NCI-H748 treated with DMSO at 0.1 percent for 48 hours (cell line): ENCODE measurements at regions not wholly inside any gene's neighbourhood (a gene's known extent, or its start where the extent isn't known, plus 50 kb on each side); places are given as distances from the start of the nearest gene placed in this dataset.
"Not testable (repeated sequence)": the region's sequence is repeated elsewhere in the genome, so short reads cannot be mapped to it uniquely, and the experiment has no call there.

ENCODE experiments used
- DNase-seq: peaks from one replicate; lab custom pipeline; 2025; lab: John Stamatoyannopoulos, UW

GRCh38 chr12:124706363-124706762 is 139.0 kb upstream of the NCOR2 start:
- DNase-seq = no peak

DNA sequence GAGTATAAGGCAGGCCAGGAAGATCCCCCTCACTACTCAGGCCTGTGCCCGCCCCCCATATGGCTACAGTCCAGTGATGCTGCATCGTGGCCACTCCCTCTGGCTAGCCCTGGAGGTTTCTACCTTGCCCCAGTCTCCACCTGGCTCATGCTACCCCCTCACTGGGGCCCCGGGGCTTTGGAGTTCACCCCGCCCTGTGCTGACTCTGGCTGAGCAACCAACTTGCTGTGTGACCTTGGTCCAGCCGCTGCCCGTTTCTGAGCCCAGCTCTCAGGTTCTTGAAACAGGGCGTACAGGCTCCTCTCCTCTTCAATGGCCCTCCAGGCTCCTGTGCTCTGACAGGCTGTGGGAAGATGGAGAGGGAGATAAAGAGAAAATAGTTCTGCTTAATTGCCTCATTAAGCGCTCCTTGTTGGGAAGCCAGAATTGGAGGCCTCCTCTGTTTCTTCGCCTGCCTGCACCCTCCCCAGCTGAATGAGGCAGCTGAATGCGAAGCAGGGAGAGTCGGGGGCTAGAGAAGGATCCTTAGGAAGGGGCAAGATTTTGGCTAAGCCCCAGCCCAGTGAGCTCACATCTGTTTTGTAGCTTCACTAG is 138.2 kb upstream of the NCOR2 start:
- no peak for DNase-seq

DNA sequence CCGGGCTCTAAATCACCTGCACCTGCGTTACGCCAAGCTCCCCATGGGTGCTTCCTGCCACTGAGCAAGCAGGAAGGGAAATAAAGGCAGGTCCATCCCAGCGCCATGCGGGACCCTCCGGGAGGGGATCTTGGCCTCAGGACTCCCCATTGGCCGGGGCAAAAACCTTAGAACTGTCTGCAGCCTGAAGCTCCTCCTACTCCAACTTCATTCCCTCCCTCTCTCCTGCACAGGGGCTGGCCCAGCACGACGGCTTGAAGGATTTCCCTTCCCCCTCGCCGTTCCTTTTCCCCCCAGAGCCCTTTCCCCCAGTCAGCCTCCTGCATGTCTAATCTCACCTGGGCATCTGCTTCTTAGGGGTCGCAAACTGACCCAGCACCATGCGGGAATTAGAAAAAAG is 137.2 kb upstream of the NCOR2 start:
- DNase-seq = no peak

GRCh38 chr12:124703856-124704255 is 136.4 kb upstream of the NCOR2 start:
- DNase-seq = no peak

- DNase-seq = no peak
These were observed 135.3 kb upstream of the NCOR2 start for GRCh38 chr12:124702736-124703135.

DNA sequence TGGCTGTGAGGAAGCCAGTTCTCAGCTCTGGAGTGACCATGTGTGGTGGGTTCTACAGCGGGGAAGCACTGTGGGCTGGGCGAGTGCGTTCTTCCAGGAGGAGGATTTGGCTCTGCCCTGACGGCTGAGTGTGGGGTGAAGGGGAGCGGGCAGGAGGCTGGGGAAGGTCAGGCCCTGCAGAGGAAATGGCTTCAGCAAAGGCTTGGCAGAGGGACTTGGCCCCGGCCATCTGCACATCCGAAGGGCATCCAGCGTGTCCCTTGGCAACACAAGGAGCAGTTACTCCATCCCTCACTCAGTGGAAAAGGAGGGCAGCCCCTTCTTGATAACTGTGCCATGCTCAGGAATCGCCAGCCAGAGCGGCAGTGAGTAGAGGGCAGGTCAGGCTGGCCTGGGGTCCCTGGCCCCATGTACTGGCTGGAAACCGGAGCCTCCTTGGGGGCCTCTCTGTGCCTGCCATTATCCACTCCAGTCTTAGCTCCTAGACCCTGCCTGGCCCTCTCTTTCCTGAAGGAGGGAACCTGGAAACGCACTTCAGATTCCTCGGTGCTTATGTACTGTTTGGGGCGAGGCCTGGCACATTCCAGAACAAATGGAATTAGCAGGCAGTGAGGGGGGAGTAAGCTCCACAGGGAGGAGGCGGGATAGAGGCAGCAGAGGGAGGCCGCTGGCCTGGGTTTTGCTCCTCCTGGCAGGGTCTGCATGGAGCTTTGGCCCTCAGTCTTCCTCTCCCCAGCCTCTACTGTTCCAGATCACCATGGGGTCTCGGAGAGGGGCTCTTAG is 133.6 kb upstream of the NCOR2 start:
- no peak for DNase-seq

DNA sequence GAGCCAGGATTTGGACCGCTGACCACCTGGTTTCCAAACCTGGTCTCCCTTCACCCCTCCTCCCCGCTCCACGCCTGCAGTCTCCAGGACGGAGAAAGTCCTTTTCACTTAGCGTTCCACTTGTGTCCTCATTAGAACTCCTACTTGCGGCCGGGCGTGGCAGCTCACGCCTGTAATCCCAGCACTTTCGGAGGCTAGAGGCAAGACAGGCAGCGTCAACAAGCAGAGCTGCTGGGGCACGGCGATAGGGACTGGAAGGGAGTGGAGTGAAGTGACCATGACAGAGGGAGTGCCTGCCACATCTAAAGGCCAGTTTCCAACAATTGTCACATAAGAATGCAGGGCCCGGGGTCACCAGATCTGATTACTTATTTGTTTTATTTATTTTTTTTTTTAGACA is 132.5 kb upstream of the NCOR2 start:
- no peak for DNase-seq

DNA sequence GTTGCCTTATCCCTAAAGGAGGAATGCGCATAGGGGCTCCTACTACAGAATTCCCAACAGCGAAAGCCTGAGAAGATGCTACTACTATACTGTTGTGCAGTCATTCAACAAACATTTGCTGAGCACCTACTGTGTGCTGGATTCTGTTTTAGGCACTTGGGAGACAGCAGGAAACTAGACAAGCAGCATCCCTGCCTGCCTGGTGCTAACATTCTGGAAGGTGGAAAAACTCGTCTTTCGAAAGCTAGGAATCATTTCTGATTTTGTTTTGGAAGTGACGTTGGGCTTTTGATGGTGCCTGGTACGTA is 131.5 kb upstream of the NCOR2 start:
- no peak for DNase-seq

DNA sequence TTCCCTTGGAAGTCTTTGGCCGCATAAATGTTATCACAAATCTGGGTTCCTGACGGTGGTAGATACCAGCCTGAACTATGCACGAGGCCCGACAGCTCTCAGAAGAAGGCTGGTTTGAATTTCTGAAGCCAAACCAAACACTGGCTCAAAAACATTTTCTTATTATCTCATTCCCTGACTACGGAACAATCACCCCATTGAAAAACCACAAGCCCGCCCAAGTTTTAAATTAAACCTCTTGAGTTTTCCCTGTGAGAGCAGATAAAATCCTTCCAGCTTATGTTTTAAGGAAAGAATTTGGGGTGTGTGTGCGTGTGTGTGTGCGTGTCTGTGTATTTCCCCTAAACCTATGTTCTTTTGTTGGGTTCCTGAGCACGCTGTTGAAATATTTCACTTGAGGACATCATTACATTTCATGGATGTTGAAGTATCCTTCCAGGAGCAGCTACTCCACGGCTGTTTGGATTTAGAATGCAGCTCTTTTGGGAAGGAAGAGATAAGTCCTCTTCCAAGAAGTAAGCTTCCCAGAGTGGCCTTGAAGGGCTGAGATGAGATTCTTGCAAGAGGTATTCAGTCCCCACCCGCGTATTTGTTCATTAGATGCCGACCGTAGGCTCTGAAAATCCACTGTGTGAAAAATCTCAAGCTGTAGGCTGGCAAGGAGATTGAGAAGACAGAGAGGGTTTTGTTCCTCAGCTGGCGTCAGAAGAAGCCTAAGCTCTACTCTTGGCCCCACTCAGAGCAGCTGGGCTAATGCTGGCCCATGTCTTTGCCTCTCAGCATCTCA is 131.0 kb upstream of the NCOR2 start:
- DNase-seq = no peak

GRCh38 chr12:124697722-124698121 is 130.3 kb upstream of the NCOR2 start:
- not testable (repeated sequence) for DNase-seq

- no peak for DNase-seq
These were observed 129.5 kb upstream of the NCOR2 start for GRCh38 chr12:124696693-124697476.

- DNase-seq = no peak
These were observed 128.4 kb upstream of the NCOR2 start for GRCh38 chr12:124695861-124696260.

DNA sequence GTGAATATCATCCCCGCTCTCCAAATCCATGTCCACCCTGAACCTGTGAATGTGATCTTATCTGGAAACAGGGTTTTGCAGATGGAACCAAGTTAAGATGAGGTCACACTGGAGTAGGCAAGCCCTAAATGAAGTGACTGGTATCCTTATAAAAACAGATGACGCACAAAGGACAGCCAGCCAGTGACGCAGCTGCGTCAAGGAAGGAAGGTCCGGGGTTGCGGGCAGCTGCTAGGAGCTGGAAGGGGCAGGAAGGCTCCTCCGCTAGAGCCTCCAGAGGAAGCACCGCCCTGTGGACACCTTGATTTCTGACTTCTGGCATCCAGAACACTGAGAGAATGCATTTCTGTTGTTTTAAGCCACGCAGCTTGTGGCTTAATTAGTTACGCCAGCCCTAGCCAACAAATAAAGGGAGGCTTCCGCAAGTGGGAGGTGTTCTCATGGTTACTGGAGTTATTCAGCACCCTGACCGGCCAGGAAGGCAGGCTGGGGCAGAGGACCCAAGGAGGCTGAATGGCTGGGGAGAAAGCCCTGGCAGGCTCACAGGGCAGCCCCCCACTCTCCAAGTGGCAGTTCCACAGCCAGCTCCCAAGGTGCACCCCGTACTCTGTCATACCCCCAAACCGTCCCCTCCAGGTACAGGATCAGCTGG is 127.6 kb upstream of the NCOR2 start:
- no peak for DNase-seq

DNA sequence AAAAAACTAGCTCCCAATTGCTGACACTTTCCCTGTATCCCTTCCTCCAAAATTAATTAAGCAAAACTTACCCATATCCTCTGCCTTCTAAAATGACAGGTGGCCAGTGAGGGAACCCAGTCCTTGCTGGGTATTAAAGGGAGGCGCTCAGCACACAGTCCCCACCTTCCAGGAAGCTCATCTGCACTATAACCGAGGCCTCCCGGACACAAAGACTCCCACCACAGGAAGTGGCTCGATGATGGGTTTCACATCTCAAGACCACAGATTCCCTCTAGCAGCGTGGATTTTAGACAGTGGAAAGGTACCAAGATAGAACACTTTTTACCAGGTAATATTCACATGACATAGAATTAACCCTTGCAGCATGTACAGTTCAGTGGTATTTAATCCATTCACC is 126.8 kb upstream of the NCOR2 start:
- DNase-seq = no peak

DNA sequence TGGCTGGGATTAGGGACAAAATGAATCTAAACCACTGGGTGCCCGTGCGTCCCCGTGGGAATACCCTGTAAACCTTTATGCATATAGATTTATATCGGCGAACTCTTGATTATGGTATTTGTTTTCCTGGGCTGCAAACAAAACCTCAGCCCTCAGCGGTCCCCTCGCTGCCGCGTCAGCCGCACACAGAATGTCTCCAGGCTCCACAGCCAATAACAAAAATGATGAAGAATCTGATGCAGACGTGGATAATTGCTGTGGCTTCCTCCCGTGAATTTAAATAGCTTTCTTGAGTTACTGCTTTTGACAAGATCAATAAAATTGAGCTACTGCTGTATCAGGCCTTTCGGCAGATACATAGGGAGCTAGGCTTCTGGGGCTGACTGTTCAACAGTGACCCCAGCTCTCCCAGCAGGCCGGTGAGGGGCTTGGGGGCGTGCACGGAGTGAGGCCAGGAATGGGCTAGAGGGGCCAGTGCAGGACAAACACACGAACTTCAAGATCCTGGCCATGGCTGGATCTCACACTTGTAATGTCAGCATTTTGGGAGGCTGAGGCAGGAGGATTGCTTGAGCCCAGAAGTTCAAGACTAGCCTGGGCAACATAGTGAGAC is 125.8 kb upstream of the NCOR2 start:
- no peak for DNase-seq

GRCh38 chr12:124692443-124692842 is 125.0 kb upstream of the NCOR2 start:
- no peak for DNase-seq

DNA sequence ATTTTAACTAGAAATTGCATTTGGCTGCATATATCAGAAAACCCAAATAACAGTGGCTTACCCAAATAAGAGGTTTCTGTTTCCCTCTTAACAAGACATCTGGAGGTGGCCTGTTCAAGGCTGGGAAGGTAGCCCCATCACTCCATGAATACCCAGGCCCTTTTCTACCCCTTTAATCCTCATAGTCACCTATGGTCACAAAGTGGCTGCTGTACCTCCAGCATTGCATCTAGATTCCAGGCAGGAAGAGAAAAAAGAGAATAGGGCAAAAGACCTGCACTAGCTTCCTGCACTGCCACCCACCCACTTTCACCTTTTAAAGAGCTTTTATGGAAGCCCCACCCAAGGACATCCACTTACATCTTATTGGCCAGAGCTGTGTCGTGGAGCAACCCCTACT is 124.0 kb upstream of the NCOR2 start:
- no peak for DNase-seq

DNA sequence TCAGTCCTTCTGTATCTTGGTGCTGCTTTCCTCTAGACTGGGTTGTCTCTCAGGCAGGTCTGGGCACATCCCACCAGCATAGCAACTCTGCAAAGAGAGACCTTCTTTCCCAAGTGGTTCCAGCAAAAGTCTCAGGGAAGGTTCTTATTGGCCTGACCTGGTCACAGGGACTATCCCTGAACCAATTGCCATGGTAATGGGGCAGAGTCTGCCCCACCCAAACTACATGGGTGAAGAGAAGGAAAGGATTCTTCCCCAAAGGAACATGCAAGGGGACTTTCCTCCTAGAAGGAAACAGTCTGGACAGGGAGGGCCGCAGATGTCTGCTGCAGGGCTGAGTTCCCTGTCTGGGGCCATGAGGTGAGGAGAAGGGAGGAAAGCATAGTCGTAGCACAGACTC is 122.2 kb upstream of the NCOR2 start:
- DNase-seq = no peak

- DNase-seq = no peak
These were observed 121.1 kb upstream of the NCOR2 start for GRCh38 chr12:124688356-124688992.

GRCh38 chr12:124687917-124688316 is 120.5 kb upstream of the NCOR2 start:
- DNase-seq = no peak
